Stomach smooth muscle (tissue), 2 donors: ENCODE measurements at regions not wholly inside any gene's neighbourhood (a gene's known extent, or its start where the extent isn't known, plus 50 kb on each side); places are given as distances from the start of the nearest gene placed in this dataset.
A peak's percentile ranks its signal among the peaks of the same experiment; 100 is the strongest.

Source experiments
- H3K27ac ChIP-seq: one replicate; pipeline ENCODE4 v1.7.0; 2013; ENCODE audit warnings: mild to moderate bottlenecking, low read length, inconsistent platforms
- H3K27me3 ChIP-seq, 2 donors: one replicate each; pipeline ENCODE4 v1.7.0; 2013; ENCODE audit warnings: low read length in 2 of 2; ENCODE audit not compliant: insufficient read depth in 2 of 2, control insufficient read depth in 1 of 2
- H3K36me3 ChIP-seq, 2 donors: one replicate each; pipeline ENCODE4 v1.7.0; 2013; ENCODE audit warnings: low read length in 2 of 2; ENCODE audit not compliant: control insufficient read depth in 2 of 2, insufficient read depth in 2 of 2
- H3K4me1 ChIP-seq: one replicate; pipeline ENCODE4 v1.7.0; 2013; ENCODE audit warnings: low read length; ENCODE audit not compliant: control insufficient read depth, insufficient read depth
- H3K4me3 ChIP-seq, 2 donors: one replicate each; pipeline ENCODE4 v1.7.0; 2013; ENCODE audit warnings: low read length in 2 of 2
- H3K9ac ChIP-seq, 2 donors: one replicate each; pipeline ENCODE4 v1.7.0; 2013; ENCODE audit warnings: low read length in 2 of 2, mild to moderate bottlenecking in 1 of 2
- H3K9me3 ChIP-seq, 2 donors: one replicate each; pipeline ENCODE4 v1.7.0; 2013; ENCODE audit warnings: low read length in 2 of 2; ENCODE audit not compliant: control insufficient read depth in 2 of 2
- donor health status: healthy.
- donor health status: Pancreatic carcinoma.

GRCh38 chr21:33980276-33980916 is 64.8 kb upstream of the ATP5PO start:
- no peak overlapping the region for H3K9ac ChIP-seq
- no peak overlapping the region for H3K27ac ChIP-seq
- no peaks in the 10 kb centered on the region for H3K27me3 ChIP-seq
- H3K36me3 ChIP-seq, result no peaks in the 10 kb centered on the region
- peaks cover 0 to 3% of the 10 kb centered on the region in 2 donors for H3K9me3 ChIP-seq
- no peak overlapping the region for H3K4me3 ChIP-seq
- peaks cover 3% of the 10 kb centered on the region for H3K4me1 ChIP-seq

- peaks cover 3% of the 10 kb centered on the region for H3K4me1 ChIP-seq
- no peak overlapping the region for H3K9ac ChIP-seq
- no peaks in the 10 kb centered on the region for H3K36me3 ChIP-seq
- no peak overlapping the region for H3K27ac ChIP-seq
- H3K9me3 ChIP-seq, result peaks cover 0 to 3% of the 10 kb centered on the region in 2 donors
- no peak overlapping the region for H3K4me3 ChIP-seq
- no peaks in the 10 kb centered on the region for H3K27me3 ChIP-seq
These were observed 63.0 kb upstream of the ATP5PO start for GRCh38 chr21:33978585-33978984.

- H3K9me3 ChIP-seq, result peaks cover 0 to 3% of the 10 kb centered on the region in 2 donors
- no peaks in the 10 kb centered on the region for H3K27me3 ChIP-seq
- H3K4me1 ChIP-seq, result peaks cover 3% of the 10 kb centered on the region
- no peak overlapping the region for H3K27ac ChIP-seq
- no peak overlapping the region for H3K4me3 ChIP-seq
- H3K9ac ChIP-seq, result no peak overlapping the region
- no peaks in the 10 kb centered on the region for H3K36me3 ChIP-seq
These were observed 62.2 kb upstream of the ATP5PO start for GRCh38 chr21:33977721-33978369.

- no peak overlapping the region for H3K9ac ChIP-seq
- no peak overlapping the region for H3K27ac ChIP-seq
- no peak overlapping the region for H3K4me3 ChIP-seq
- no peaks in the 10 kb centered on the region for H3K27me3 ChIP-seq
- H3K9me3 ChIP-seq, result peaks cover 0 to 3% of the 10 kb centered on the region in 2 donors
- peaks cover 3% of the 10 kb centered on the region for H3K4me1 ChIP-seq
- no peaks in the 10 kb centered on the region for H3K36me3 ChIP-seq
These were observed 61.6 kb upstream of the ATP5PO start for GRCh38 chr21:33977017-33977720.

GRCh38 chr21:33976082-33977016 is 60.7 kb upstream of the ATP5PO start:
- peaks cover 0 to 3% of the 10 kb centered on the region in 2 donors for H3K9me3 ChIP-seq
- no peak overlapping the region for H3K4me3 ChIP-seq
- H3K36me3 ChIP-seq, result no peaks in the 10 kb centered on the region
- peak overlapping the region in 1 of 2 donors; percentile 9 for H3K9ac ChIP-seq
- H3K27ac ChIP-seq, result no peak overlapping the region
- peaks cover 3% of the 10 kb centered on the region for H3K4me1 ChIP-seq
- H3K27me3 ChIP-seq, result no peaks in the 10 kb centered on the region

- Histone ChIP-seq H3K27me3 (no peaks in the 10 kb centered on the region), H3K9ac (peak overlapping the region in 1 of 2 donors; percentile 9), H3K4me1 (peaks cover 3% of the 10 kb centered on the region), H3K9me3 (no peaks in the 10 kb centered on the region), H3K4me3 (no peak overlapping the region), H3K36me3 (no peaks in the 10 kb centered on the region), H3K27ac (no peak overlapping the region)
These were observed 60.0 kb upstream of the ATP5PO start for GRCh38 chr21:33975548-33976081.

- no peaks in the 10 kb centered on the region for H3K9me3 ChIP-seq
- peaks cover 3% of the 10 kb centered on the region for H3K4me1 ChIP-seq
- H3K27me3 ChIP-seq, result no peaks in the 10 kb centered on the region
- no peak overlapping the region for H3K9ac ChIP-seq
- H3K4me3 ChIP-seq, result no peak overlapping the region
- no peak overlapping the region for H3K27ac ChIP-seq
- no peaks in the 10 kb centered on the region for H3K36me3 ChIP-seq
These were observed 59.2 kb upstream of the ATP5PO start for GRCh38 chr21:33974513-33975468.

GRCh38 chr21:33973268-33973667 is 57.7 kb upstream of the ATP5PO start:
- Histone ChIP-seq H3K4me3 (no peak overlapping the region), H3K27me3 (no peaks in the 10 kb centered on the region), H3K9ac (no peak overlapping the region), H3K4me1 (peaks cover 3% of the 10 kb centered on the region), H3K36me3 (no peaks in the 10 kb centered on the region), H3K27ac (no peak overlapping the region), H3K9me3 (no peaks in the 10 kb centered on the region)

- H3K9me3 ChIP-seq, result no peaks in the 10 kb centered on the region
- H3K27ac ChIP-seq, result no peak overlapping the region
- no peak overlapping the region for H3K4me3 ChIP-seq
- peaks cover 3% of the 10 kb centered on the region for H3K4me1 ChIP-seq
- H3K27me3 ChIP-seq, result no peaks in the 10 kb centered on the region
- no peaks in the 10 kb centered on the region for H3K36me3 ChIP-seq
- no peak overlapping the region for H3K9ac ChIP-seq
These were observed 56.9 kb upstream of the ATP5PO start for GRCh38 chr21:33972539-33972938.
